Psoas muscle (tissue), 7 donors: ENCODE measurements at regions not wholly inside any gene's neighbourhood (a gene's known extent, or its start where the extent isn't known, plus 50 kb on each side); places are given as distances from the start of the nearest gene placed in this dataset.

Source experiments
- ATAC-seq, 4 donors: fragments of 200-7000 bp; cut with Tn5 transposase; one replicate each; pipeline ENCODE4 v1.9.1; 2020; ENCODE audit warnings: moderate library complexity in 3 of 4, mild to moderate bottlenecking in 2 of 4
- DNase-seq, 2 donors: peaks; one replicate each; pipeline ENCODE4 v3.0.0-alpha.2; 2020
- H3K27ac ChIP-seq: fragments of 200-600 bp; one replicate; pipeline ENCODE4 v1.8.0; 2022
- H3K27me3 ChIP-seq, 3 donors: fragments of 200-600 bp in 1 of 3; one replicate each; pipeline versions ENCODE4 v1.6.1 to v1.8.0; 2013 to 2022; ENCODE audit warnings: low read length in 2 of 3, mild to moderate bottlenecking in 2 of 3, moderate library complexity in 1 of 3; ENCODE audit not compliant: insufficient read depth in 3 of 3
- H3K36me3 ChIP-seq, 2 donors: fragments of 200-600 bp in 1 of 2; one replicate each; pipeline versions ENCODE4 v1.6.1 to v1.8.0; 2013 to 2022; ENCODE audit warnings: low read depth in 1 of 2, mild to moderate bottlenecking in 1 of 2, moderate library complexity in 1 of 2; ENCODE audit not compliant: insufficient read depth in 1 of 2
- H3K4me1 ChIP-seq: fragments of 200-600 bp; one replicate; pipeline ENCODE4 v1.8.0; 2022
- H3K4me3 ChIP-seq: fragments of 200-600 bp; one replicate; pipeline ENCODE4 v1.8.0; 2022; ENCODE audit warnings: mild to moderate bottlenecking
- H3K9me3 ChIP-seq: fragments of 200-600 bp; one replicate; pipeline ENCODE4 v1.8.0; 2022
- CTCF ChIP-seq: fragments of 200-600 bp; IDR thresholded peaks from one replicate; pipeline ENCODE4 v1.8.0; 2022; ENCODE audit warnings: antibody characterized with exemption
- WGBS, 3 donors: extraction: QIAGEN DNeasy Blood & Tissue Kit; methylation state at CpG; one replicate each; pipeline versions ENCODE4 v1.1.6 to v1.1.7; 2013; 5-methylcytosine and 5-hydroxymethylcytosine counted together
- intact Hi-C, 2 donors: fragments of 100-400 bp; cut with DNase I; formaldehyde crosslinking; loops; one replicate each; pipeline versions ENCODE4 v1.11.0 to v1.14.2; 2022
- donor health status: healthy with polysubstance abuse.
- donor health status: DM: no; HTN: no; CAD: no; lungs with moderate emphysema.
- donor health status: Bipolar disorder and iron deficiency.
- donor health status: healthy.
- donor health status: DM: yes; HTN: yes; CAD: no.
- donor health status: DM: no; HTN: no; CAD: no.
- donor health status: DM: yes; HTN: yes; CAD: no.

GRCh38 chr16:62955033-62955349, 918.8 kb upstream of the CDH8 start:
- H3K9me3 ChIP-seq, result no peaks in the 10 kb centered on the region
- H3K36me3 ChIP-seq, result no peaks in the 10 kb centered on the region
- H3K4me3 ChIP-seq, result no peak overlapping the region
- WGBS, 3 donors, result 45 to 53% (median 45%) methylated on average over 7 of the region's 7 CpGs
- no peak overlapping the region for H3K27ac ChIP-seq
- ATAC-seq (no peak), DNase-seq (no peak)
- no peaks in the 10 kb centered on the region for H3K4me1 ChIP-seq
- no peaks in the 10 kb centered on the region for H3K27me3 ChIP-seq
- TF ChIP-seq CTCF, result no peak
- intact Hi-C loops, result no loop called here

GRCh38 chr16:62954144-62955032, 918.1 kb upstream of the CDH8 start:
- 38 to 44% (median 42%) methylated on average over 9 of the region's 9 CpGs for WGBS, 3 donors
- no peak for TF ChIP-seq CTCF
- DNase-seq (no peak), ATAC-seq (no peak)
- H3K4me1 ChIP-seq, result no peaks in the 10 kb centered on the region
- H3K27me3 ChIP-seq, result no peaks in the 10 kb centered on the region
- H3K9me3 ChIP-seq, result no peaks in the 10 kb centered on the region
- intact Hi-C loops, result no loop called here
- H3K36me3 ChIP-seq, result no peaks in the 10 kb centered on the region
- H3K27ac ChIP-seq, result no peak overlapping the region
- H3K4me3 ChIP-seq, result no peak overlapping the region

GRCh38 chr16:62950351-62950750, 914.1 kb upstream of the CDH8 start:
- intact Hi-C loops, result no loop called here
- Histone ChIP-seq H3K27me3 (no peaks in the 10 kb centered on the region), H3K36me3 (no peaks in the 10 kb centered on the region), H3K27ac (no peak overlapping the region), H3K4me1 (no peaks in the 10 kb centered on the region), H3K9me3 (no peaks in the 10 kb centered on the region), H3K4me3 (no peak overlapping the region)
- no peak for TF ChIP-seq CTCF
- DNase-seq (no peak), ATAC-seq (no peak)
- 62 to 75% (median 75%) methylated on average over 4 of the region's 4 CpGs for WGBS, 3 donors

- 47 to 53% (median 47%) methylated on average over 4 of the region's 4 CpGs for WGBS, 3 donors
- no peaks in the 10 kb centered on the region for H3K27me3 ChIP-seq
- peaks cover 4% of the 10 kb centered on the region for H3K9me3 ChIP-seq
- ATAC-seq (no peak), DNase-seq (no peak)
- H3K4me1 ChIP-seq, result no peaks in the 10 kb centered on the region
- H3K36me3 ChIP-seq, result no peaks in the 10 kb centered on the region
- no peak overlapping the region for H3K4me3 ChIP-seq
- no peak overlapping the region for H3K27ac ChIP-seq
- intact Hi-C loops, result no loop called here
- no peak for TF ChIP-seq CTCF
Measured at GRCh38 chr16:62940569-62940968, 904.3 kb upstream of the CDH8 start.

- no peak for DNase-seq
Measured at GRCh38 chr16:62939687-62940086, 903.4 kb upstream of the CDH8 start.

More at GRCh38 chr16:62939687-62940086, 903.4 kb upstream of the CDH8 start:
- 78 to 90% (median 87%) methylated on average over 1 of the region's 1 CpG for WGBS, 3 donors
- no peak for ATAC-seq
- intact Hi-C loops, result no loop called here
- Histone ChIP-seq H3K4me3 (no peak overlapping the region), H3K27me3 (no peaks in the 10 kb centered on the region), H3K4me1 (no peaks in the 10 kb centered on the region), H3K27ac (no peak overlapping the region), H3K36me3 (no peaks in the 10 kb centered on the region), H3K9me3 (peaks cover 4% of the 10 kb centered on the region)
- TF ChIP-seq CTCF, result no peak
